Epithelial cell of esophagus (primary cell): ENCODE measurements at regions not wholly inside any gene's neighbourhood (a gene's known extent, or its start where the extent isn't known, plus 50 kb on each side); places are given as distances from the start of the nearest gene placed in this dataset.

Experiments used
- DNase-seq: peaks from one replicate; pipeline ENCODE4 v3.0.0; 2010; ENCODE audit warnings: low read depth
- H3K4me3 ChIP-seq: 2 replicates; pipeline ENCODE4 v1.5.1; 2011; ENCODE audit warnings: mild to moderate bottlenecking, low read length, control low read depth
- TF ChIP-seq, protein P1 (sequence below): IDR thresholded peaks from 2 replicates; pipeline ENCODE4 v1.5.1; 2011; ENCODE audit warnings: low read depth, mild to moderate bottlenecking, low read length, control low read depth, inconsistent platforms; ENCODE audit not compliant: insufficient read depth; ENCODE audit errors: missing control alignments

DNA sequence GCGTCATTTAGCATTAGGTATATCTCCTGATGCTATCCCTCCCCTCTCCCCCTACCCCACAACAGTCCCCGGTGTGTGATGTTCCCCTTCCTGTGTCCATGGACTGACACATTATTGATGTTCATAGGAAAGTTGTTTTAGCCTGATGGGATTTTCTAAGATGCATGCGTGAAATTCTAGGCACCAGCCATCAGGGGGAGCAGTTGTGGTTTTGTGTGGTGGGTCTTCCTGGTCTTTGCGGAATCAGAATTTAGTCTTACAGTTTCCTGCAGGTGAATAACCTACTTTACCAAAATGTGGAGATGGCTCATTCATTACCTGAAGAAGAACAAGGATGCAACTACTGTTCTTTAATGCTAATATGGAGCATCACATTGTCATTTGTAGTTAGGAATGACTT is 455.0 kb upstream of the THBS1 start:
- TF ChIP-seq, protein P1, sequence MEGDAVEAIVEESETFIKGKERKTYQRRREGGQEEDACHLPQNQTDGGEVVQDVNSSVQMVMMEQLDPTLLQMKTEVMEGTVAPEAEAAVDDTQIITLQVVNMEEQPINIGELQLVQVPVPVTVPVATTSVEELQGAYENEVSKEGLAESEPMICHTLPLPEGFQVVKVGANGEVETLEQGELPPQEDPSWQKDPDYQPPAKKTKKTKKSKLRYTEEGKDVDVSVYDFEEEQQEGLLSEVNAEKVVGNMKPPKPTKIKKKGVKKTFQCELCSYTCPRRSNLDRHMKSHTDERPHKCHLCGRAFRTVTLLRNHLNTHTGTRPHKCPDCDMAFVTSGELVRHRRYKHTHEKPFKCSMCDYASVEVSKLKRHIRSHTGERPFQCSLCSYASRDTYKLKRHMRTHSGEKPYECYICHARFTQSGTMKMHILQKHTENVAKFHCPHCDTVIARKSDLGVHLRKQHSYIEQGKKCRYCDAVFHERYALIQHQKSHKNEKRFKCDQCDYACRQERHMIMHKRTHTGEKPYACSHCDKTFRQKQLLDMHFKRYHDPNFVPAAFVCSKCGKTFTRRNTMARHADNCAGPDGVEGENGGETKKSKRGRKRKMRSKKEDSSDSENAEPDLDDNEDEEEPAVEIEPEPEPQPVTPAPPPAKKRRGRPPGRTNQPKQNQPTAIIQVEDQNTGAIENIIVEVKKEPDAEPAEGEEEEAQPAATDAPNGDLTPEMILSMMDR: peak; percentile 65
- DNase-seq: peak; percentile 70

DNA sequence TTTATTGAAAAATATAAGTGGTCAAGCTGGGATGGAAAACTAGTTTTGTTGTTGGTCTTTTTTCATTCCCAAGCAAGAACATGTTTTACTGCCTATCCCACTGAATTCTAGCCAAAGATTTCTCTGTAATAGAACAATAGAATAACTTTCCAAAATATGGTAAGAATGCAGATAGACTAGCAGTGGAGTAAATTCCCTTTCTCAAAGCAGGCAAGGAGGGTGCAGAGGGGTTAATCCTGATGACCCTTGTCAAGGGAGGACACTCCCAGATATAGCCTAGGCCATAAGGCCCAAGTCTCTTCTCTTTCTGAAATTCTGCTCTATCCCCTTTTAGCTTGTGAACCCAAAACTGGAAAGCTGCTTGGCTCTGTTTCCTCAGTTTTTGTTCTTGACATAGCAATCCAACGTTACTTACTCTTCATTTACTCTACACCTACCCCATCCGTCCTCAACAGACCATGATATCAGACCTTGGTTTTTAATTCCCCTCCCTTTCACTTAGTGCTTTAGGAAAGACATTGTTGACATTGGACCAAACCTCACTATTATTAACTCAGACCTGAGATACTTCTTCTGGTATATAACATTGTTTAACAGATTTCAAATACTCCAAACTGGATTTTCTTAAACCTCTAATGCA is 453.6 kb upstream of the THBS1 start:
- DNase-seq: no peak
- H3K4me3 ChIP-seq: no peak overlapping the region
- TF ChIP-seq, protein P1: no peak

More for the DNA sequence above, 455.0 kb upstream of the THBS1 start:
- no peak overlapping the region for H3K4me3 ChIP-seq

DNA sequence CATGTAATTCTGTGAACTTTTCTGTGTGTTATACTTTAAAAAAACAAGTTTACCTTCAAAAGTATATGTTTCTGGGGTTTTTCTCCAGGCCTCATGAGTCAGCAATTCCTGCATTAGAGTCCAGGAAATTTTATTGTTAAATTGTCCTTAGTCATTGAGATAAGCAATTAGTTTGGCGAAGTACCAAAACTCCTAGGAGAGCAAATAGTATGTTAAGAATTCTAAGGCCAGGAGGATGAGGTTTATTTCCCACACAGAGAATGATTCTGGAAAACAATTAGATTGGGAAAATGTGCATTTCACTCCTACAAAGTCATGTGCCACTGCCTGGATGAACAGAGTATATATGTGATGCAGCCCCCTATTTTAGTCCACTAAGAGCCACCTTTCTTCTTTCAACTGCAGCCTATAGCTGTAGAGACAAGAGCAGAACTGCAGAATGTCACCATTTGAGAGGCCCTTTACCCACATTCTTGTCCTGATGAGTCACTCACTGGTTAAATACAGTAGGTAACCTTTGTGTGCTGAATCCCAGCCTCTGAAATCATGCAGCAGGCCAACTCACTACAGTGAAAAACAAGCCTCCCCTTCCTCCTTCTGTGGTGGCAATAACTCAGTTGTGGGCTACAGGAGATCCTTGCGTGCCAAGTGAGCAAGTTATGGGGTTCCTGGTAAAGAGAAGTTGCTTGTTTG is 452.8 kb upstream of the THBS1 start:
- TF ChIP-seq, protein P1: no peak
- H3K4me3 ChIP-seq: no peak overlapping the region
- DNase-seq: peak; percentile 83

DNA sequence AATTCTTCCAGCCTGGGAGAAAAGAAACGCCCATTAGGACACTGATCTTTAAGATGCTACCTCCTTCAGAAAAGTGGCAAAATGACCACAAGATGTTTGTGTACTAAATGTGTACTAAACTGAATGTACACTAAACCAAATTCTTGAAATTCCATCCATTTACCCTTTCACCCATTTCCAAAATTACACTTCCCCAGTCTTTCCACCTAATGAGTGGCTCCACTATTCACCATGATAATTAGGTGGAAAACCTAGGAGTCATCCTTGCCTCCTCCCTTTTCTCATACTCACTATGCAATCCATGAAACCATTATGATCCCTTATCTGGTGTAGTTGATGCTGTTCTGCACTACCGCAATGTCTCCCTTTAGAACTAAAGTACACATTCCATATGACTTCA is 452.1 kb upstream of the THBS1 start:
- TF ChIP-seq, protein P1: no peak
- no peak overlapping the region for H3K4me3 ChIP-seq
- no peak for DNase-seq

DNA sequence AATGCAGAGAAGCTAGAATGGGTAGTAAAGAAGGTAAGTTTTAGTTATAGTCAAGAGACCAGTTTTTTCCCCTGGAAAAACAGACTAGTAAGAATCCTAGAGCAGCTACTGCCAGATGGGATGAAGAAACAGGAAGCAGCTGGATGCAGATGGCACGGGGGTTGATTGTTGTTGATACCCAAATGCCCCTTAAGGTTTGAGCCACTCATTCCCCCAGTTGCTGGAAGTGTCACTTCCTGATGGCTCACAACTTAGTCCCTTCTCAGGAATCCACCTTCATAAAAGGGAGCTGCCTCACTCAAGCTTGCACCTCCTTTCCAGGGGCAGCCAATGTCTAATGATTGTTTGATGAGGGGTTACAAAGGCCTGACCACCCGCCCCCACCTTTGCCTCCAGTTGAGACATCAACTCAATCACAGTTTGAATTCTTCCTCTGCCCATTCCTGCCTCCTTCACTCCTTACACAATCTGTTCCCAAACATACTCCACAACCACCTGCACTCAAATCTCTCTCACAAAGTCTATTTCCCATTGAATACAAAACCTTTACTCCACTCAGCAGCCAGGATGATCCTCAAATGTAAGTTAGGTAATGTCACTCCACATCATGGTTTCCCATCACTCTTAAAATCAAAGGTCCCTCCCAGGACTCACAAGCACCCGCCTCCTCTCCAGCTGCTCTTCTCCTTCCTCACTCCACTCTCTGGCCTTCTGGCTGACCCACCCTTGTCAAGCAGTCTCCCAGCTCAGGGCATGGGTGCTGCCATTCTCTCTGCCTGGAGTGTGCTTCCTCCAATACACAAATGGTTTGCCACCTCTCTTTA is 450.1 kb upstream of the THBS1 start:
- TF ChIP-seq, protein P1: no peak
- H3K4me3 ChIP-seq: no peak overlapping the region
- DNase-seq: no peak

DNA sequence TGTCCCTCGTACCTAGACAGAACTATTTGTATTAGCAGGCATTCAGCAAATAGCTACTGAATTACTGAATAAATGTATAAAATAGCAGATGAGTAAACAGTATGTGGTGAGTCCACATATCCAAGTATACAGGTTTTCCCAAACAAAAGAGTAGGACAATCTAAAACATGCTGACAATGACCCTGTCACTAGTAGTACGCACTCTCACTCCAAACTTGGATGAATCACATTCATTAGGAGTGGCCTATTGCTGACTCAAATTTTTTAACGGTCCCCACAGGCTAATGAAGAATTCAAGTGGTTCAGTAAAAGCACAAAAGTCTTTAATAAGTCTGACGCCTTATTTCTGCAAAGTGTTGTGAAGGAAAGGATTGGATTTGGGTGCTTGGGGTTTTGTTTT is 449.3 kb upstream of the THBS1 start:
- TF ChIP-seq, protein P1: no peak
- DNase-seq: peak; percentile 66
- no peak overlapping the region for H3K4me3 ChIP-seq
